B cell (primary cell): ENCODE measurements at regions not wholly inside any gene's neighbourhood (a gene's known extent, or its start where the extent isn't known, plus 50 kb on each side); places are given as distances from the start of the nearest gene placed in this dataset.

ENCODE experiments used
- ATAC-seq: fragments of 200-7000 bp; cut with Tn5 transposase; one replicate; pipeline ENCODE4 v1.10.0; 2021; ENCODE audit warnings: low read depth, mild to moderate bottlenecking, moderate number of reproducible peaks, moderate library complexity
- CTCF ChIA-PET: fragments of 350-600 bp; sonication (Branson Sonifier 250); formaldehyde crosslinking; loops from one replicate; lab custom pipeline; 2021; ENCODE audit warnings: antibody characterized with exemption, inconsistent platforms; lab: Charles Lee
- POLR2A ChIA-PET: fragments of 350-600 bp; sonication (Branson Sonifier 250); formaldehyde crosslinking; loops from one replicate; lab custom pipeline; 2021; ENCODE audit warnings: antibody characterized with exemption; lab: Charles Lee
- DNase-seq: peaks from one replicate; pipeline ENCODE4 v3.0.0; 2013
- H2AFZ ChIP-seq: 2 replicates; pipeline ENCODE4 v1.6.1; 2012; ENCODE audit warnings: mild to moderate bottlenecking, low read depth, low read length; ENCODE audit not compliant: insufficient read depth, poor library complexity, severe bottlenecking
- H3K27ac ChIP-seq, 2 donors: 1 replicate in 1 of 2; 2 replicates in 1 of 2; pipeline ENCODE4 v1.5.1; 2012 to 2013; ENCODE audit warnings: low read length in 2 of 2, mild to moderate bottlenecking in 2 of 2, moderate library complexity in 1 of 2
- H3K27me3 ChIP-seq, 4 experiments: fragments of 200-600 bp in 1 of 4; sonication (generic) in 1 of 4; replicated peaks in 1 of 4; 1 replicate in 2 of 4; 2 replicates in 2 of 4; pipeline versions ENCODE4 v1.6.1 to v1.7.0; 2013 to 2016; ENCODE audit warnings: low read length in 3 of 4, mild to moderate bottlenecking in 2 of 4, mixed read lengths in 1 of 4, moderate library complexity in 1 of 4; ENCODE audit not compliant: insufficient read depth in 4 of 4, control insufficient read depth in 3 of 4; ENCODE audit errors: control extremely low read depth in 1 of 4
- H3K36me3 ChIP-seq, 2 experiments: replicated peaks in 1 of 2; 1 replicate in 1 of 2; 2 replicates in 1 of 2; pipeline versions ENCODE4 v1.6.1 to v1.7.1; 2013; ENCODE audit warnings: low read length in 1 of 2; ENCODE audit not compliant: insufficient read depth in 2 of 2, control insufficient read depth in 1 of 2; ENCODE audit errors: control extremely low read depth in 1 of 2, extremely low read depth in 1 of 2
- H3K4me1 ChIP-seq, 2 donors: fragments of 200-600 bp in 1 of 2; sonication (generic) in 1 of 2; 1 replicate in 1 of 2; 2 replicates in 1 of 2; pipeline versions ENCODE4 v1.5.1 to v1.6.1; 2013 to 2017; ENCODE audit warnings: low read length in 2 of 2; ENCODE audit not compliant: control insufficient read depth in 2 of 2, insufficient read depth in 2 of 2
- H3K4me2 ChIP-seq: replicated peaks from 2 replicates; pipeline ENCODE3; 2012; ENCODE audit warnings: mild to moderate bottlenecking, low read depth, low read length; ENCODE audit not compliant: poor library complexity, severe bottlenecking
- H3K4me3 ChIP-seq, 5 experiments: fragments of 200-600 bp in 1 of 5; sonication (generic) in 1 of 5; 1 replicate in 3 of 5; 2 replicates in 2 of 5; pipeline versions ENCODE4 v1.5.1 to v1.7.0; 2011 to 2016; ENCODE audit warnings: low read length in 4 of 5, mild to moderate bottlenecking in 4 of 5, low read depth in 2 of 5, control low read depth in 1 of 5, moderate library complexity in 1 of 5; ENCODE audit not compliant: insufficient read depth in 1 of 5; ENCODE audit errors: control extremely low read depth in 1 of 5, extremely low read depth in 1 of 5
- H3K79me2 ChIP-seq: fragments of 200-600 bp; sonication (generic); one replicate; pipeline ENCODE4 v1.6.0; 2016; ENCODE audit warnings: low read length; ENCODE audit not compliant: control insufficient read depth, insufficient read depth
- H3K9ac ChIP-seq: fragments of 200-600 bp; sonication (generic); 2 replicates; pipeline ENCODE4 v1.6.1; 2017; ENCODE audit warnings: mild to moderate bottlenecking, low read length, moderate library complexity
- H3K9me3 ChIP-seq, 3 donors: one replicate each; pipeline versions ENCODE4 v1.6.1 to v1.7.1; 2013; ENCODE audit warnings: low read length in 2 of 3; ENCODE audit not compliant: control insufficient read depth in 2 of 3, insufficient read depth in 1 of 3; ENCODE audit errors: control extremely low read depth in 1 of 3
- H4K20me1 ChIP-seq: 2 replicates; pipeline ENCODE4 v1.6.0; 2012; ENCODE audit warnings: mild to moderate bottlenecking, low read length; ENCODE audit not compliant: insufficient read depth, control insufficient read depth, poor library complexity, severe bottlenecking
- H3K27ac Mint-ChIP-seq: one replicate; pipeline ENCODE4 v1.8.0; 2021; ENCODE audit warnings: mixed read lengths
- H3K27me3 Mint-ChIP-seq: one replicate; pipeline ENCODE4 v1.8.0; 2021; ENCODE audit warnings: mixed read lengths
- H3K4me1 Mint-ChIP-seq: one replicate; pipeline ENCODE4 v1.8.0; 2021; ENCODE audit warnings: mixed read lengths
- H3K4me3 Mint-ChIP-seq: one replicate; pipeline ENCODE4 v1.8.0; 2021; ENCODE audit warnings: mixed read lengths
- H3K9me3 Mint-ChIP-seq: one replicate; pipeline ENCODE4 v1.8.0; 2022; ENCODE audit warnings: mixed read lengths; ENCODE audit not compliant: insufficient read depth
- EZH2 ChIP-seq: IDR thresholded peaks from 2 replicates; pipeline ENCODE4 v1.6.1; 2012; ENCODE audit warnings: borderline replicate concordance, low read depth, mild to moderate bottlenecking, moderate library complexity, low read length; ENCODE audit not compliant: insufficient read depth, poor library complexity, severe bottlenecking
- WGBS: methylation state at CpG from one replicate; pipeline ENCODE4 v1.1.5; 2013; ENCODE audit warnings: missing lambda C conversion rate; ENCODE audit not compliant: insufficient coverage; 5-methylcytosine and 5-hydroxymethylcytosine counted together
- intact Hi-C: fragments of 100-400 bp; cut with micrococcal nuclease; formaldehyde crosslinking; loops from one replicate; pipeline ENCODE4 v1.10.0; 2022
- TF ChIP-seq, protein P1 (sequence below): fragments of 200-600 bp; IDR thresholded peaks from one replicate; pipeline ENCODE4 v1.8.0; 2022; ENCODE audit warnings: antibody characterized with exemption, mild to moderate bottlenecking

DNA sequence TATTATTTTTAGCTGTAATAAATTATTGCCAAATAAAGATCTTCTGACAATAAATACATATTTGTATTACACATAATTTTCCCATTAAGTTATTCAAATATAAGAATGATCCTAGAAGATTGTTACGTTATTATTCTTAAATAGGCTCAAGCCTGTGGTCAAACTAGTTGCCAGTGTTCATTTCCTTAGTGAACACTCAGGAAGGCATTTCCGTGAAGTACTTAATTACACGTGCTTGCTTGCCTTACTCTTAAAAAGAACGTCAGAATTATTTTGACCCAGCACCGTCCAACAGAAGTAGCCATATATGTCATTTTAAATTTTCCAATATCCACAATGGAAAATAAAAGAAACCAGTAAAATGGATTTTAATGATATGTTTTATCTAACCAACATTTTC lies 249.8 kb downstream of the TXNL1 start:
- CTCF ChIA-PET: interaction anchor here (1.3 kb wide), 1 partner anchor 972 kb away, joined by 4 read pairs; no protein-coding TSS in a partner anchor

DNA sequence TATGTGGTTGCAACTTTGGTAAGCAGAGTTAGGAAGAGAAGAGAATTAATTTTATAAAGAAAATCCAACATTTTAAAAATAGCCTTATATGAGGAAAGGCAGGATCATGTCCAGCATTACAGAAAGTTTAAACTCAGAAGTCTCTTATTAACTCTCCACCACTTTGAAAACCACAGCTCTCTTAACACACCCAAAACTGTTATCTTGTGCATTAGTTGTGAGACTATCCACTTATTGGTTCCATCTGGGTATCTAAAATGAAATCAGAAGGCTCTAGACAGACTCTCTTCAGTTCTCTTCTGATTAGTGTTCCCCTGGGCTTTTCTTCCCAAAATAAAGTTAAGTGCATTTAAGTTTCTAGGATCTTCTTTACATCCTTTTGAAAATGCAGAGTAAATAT lies 251.5 kb downstream of the TXNL1 start:
- H3K9me3 ChIP-seq: no peaks in the 10 kb centered on the region
- H3K27ac Mint-ChIP-seq: no peak overlapping the region
- intact Hi-C loops: no loop called here
- TF ChIP-seq, protein P1, sequence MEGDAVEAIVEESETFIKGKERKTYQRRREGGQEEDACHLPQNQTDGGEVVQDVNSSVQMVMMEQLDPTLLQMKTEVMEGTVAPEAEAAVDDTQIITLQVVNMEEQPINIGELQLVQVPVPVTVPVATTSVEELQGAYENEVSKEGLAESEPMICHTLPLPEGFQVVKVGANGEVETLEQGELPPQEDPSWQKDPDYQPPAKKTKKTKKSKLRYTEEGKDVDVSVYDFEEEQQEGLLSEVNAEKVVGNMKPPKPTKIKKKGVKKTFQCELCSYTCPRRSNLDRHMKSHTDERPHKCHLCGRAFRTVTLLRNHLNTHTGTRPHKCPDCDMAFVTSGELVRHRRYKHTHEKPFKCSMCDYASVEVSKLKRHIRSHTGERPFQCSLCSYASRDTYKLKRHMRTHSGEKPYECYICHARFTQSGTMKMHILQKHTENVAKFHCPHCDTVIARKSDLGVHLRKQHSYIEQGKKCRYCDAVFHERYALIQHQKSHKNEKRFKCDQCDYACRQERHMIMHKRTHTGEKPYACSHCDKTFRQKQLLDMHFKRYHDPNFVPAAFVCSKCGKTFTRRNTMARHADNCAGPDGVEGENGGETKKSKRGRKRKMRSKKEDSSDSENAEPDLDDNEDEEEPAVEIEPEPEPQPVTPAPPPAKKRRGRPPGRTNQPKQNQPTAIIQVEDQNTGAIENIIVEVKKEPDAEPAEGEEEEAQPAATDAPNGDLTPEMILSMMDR: no peak
- DNase-seq (no peak), ATAC-seq (no peak)
- H3K27ac ChIP-seq: no peak overlapping the region
- H3K27me3 ChIP-seq: no peaks in the 10 kb centered on the region
- H3K79me2 ChIP-seq: no peaks in the 10 kb centered on the region
- no peak overlapping the region for H3K4me2 ChIP-seq
- H3K4me3 Mint-ChIP-seq: no peak overlapping the region
- no peak overlapping the region for H3K9ac ChIP-seq
- H3K4me1 Mint-ChIP-seq: no peaks in the 10 kb centered on the region
- ChIA-PET POLR2A (no interaction called here), CTCF (no interaction called here)
- H3K27me3 Mint-ChIP-seq: no peaks in the 10 kb centered on the region
- H4K20me1 ChIP-seq: no peaks in the 10 kb centered on the region
- H3K4me1 ChIP-seq: no peaks in the 10 kb centered on the region
- H3K4me3 ChIP-seq: no peak overlapping the region
- no peaks in the 10 kb centered on the region for H3K9me3 Mint-ChIP-seq
- H2AFZ ChIP-seq: no peak overlapping the region
- no peaks in the 10 kb centered on the region for H3K36me3 ChIP-seq

More for the DNA sequence above, 249.8 kb downstream of the TXNL1 start:
- no peak for DNase-seq
- ATAC-seq: no peak
- Histone ChIP-seq H3K4me1 (no peaks in the 10 kb centered on the region), H3K4me2 (no peak overlapping the region), H3K4me3 (no peak overlapping the region), H3K9ac (no peak overlapping the region), H3K79me2 (no peaks in the 10 kb centered on the region), H3K9me3 (no peaks in the 10 kb centered on the region), H3K27ac (no peak overlapping the region), H2AFZ (no peak overlapping the region), H3K27me3 (no peaks in the 10 kb centered on the region), H3K36me3 (no peaks in the 10 kb centered on the region), H4K20me1 (no peaks in the 10 kb centered on the region)
- H3K9me3 Mint-ChIP-seq: no peaks in the 10 kb centered on the region
- H3K27ac Mint-ChIP-seq: no peak overlapping the region
- POLR2A ChIA-PET: no interaction called here
- no peaks in the 10 kb centered on the region for H3K27me3 Mint-ChIP-seq
- H3K4me1 Mint-ChIP-seq: no peaks in the 10 kb centered on the region
- intact Hi-C loops: no loop called here
- no peak overlapping the region for H3K4me3 Mint-ChIP-seq
- 53% methylated on average over 2 of the region's 5 CpGs for WGBS
- TF ChIP-seq, protein P1: no peak
- no peak for TF ChIP-seq EZH2
